HCT116 (cell line): ENCODE measurements at regions not wholly inside any gene's neighbourhood (a gene's known extent, or its start where the extent isn't known, plus 50 kb on each side); places are given as distances from the start of the nearest gene placed in this dataset.

Experiments
- ATAC-seq: fragments of 200-7000 bp; cut with Tn5 transposase; 2 replicates; pipeline ENCODE4 v1.9.1; 2020; ENCODE audit warnings: mild to moderate bottlenecking, moderate library complexity
- BruUV-seq: library from RNA; stranded (reverse); fragments of 400-500 nt; replicated peaks from 2 replicates; lab custom pipeline; 2021; lab: Mats Ljungman, UMichigan
- CTCF ChIA-PET: fragments of 300-600 bp; sonication (Branson Sonifier 250); formaldehyde crosslinking; loops from one replicate; lab custom pipeline; 2021; ENCODE audit warnings: antibody characterized with exemption; lab: Charles Lee
- POLR2A ChIA-PET: fragments of 300-600, 350-600 bp; sonication (Branson Sonifier 250); formaldehyde crosslinking; loops from one replicate; lab custom pipeline; 2021; ENCODE audit warnings: antibody characterized with exemption; lab: Charles Lee
- RAD21 ChIA-PET, 2 experiments: fragments of 300-600 bp; sonication (Branson Sonifier 250); formaldehyde crosslinking; loops; one replicate each; lab custom pipeline; 2023; ENCODE audit warnings: low total read pairs in 2 of 2; ENCODE audit not compliant: uncharacterized antibody in 2 of 2, unreplicated experiment in 2 of 2, low non-redundant PET in 1 of 2; lab: Charles Lee
- DNase-seq: peaks from one replicate; pipeline ENCODE4 v3.0.0-alpha.2; 2010; ENCODE audit warnings: low read depth, low spot score
- H2AFZ ChIP-seq: fragments of 200-600 bp; shearing (Covaris generic), sonication (generic); 2 replicates; pipeline ENCODE4 v1.6.1; 2017; ENCODE audit warnings: low read depth, mixed run types, mixed read lengths, antibody characterized with exemption, low read length; ENCODE audit not compliant: poor library complexity, severe bottlenecking
- H3K27ac ChIP-seq: 2 replicates; pipeline ENCODE4 v1.5.1; 2012; ENCODE audit warnings: low read depth, low read length
- H3K27me3 ChIP-seq: fragments of 200-600 bp; sonication (generic); 2 replicates; pipeline ENCODE4 v1.6.1; 2016; ENCODE audit warnings: mixed run types, low read length, mixed read lengths; ENCODE audit not compliant: insufficient read depth
- H3K36me3 ChIP-seq, 2 experiments: fragments of 200-500 bp in 1 of 2; fragments of 200-600 bp in 1 of 2; sonication (Bioruptor generic) in 1 of 2; sonication (generic) in 1 of 2; 2 replicates each; pipeline versions ENCODE4 v1.5.1 to v1.6.1; 2014 to 2016; ENCODE audit warnings: low read length in 2 of 2, inconsistent platforms in 1 of 2, mixed read lengths in 1 of 2, mixed run types in 1 of 2; ENCODE audit not compliant: insufficient read depth in 2 of 2, control insufficient read depth in 1 of 2
- H3K4me1 ChIP-seq, 2 experiments: fragments of 200-600 bp in 1 of 2; sonication (generic) in 1 of 2; 2 replicates each; pipeline versions ENCODE4 v1.5.1 to v1.6.1; 2012 to 2017; ENCODE audit warnings: low read length in 2 of 2, inconsistent platforms in 1 of 2, mild to moderate bottlenecking in 1 of 2, mixed read lengths in 1 of 2, mixed run types in 1 of 2, moderate library complexity in 1 of 2; ENCODE audit not compliant: insufficient read depth in 2 of 2, control insufficient read depth in 1 of 2
- H3K4me2 ChIP-seq: fragments of 200-600 bp; sonication (generic); 2 replicates; pipeline ENCODE4 v1.6.1; 2017; ENCODE audit warnings: mixed run types, low read length, mixed read lengths
- H3K4me3 ChIP-seq, 2 experiments: fragments of 200-600 bp in 1 of 2; sonication (generic) in 1 of 2; replicated peaks in 1 of 2; 2 replicates each; pipeline ENCODE4 v1.5.1; 2011 to 2016; ENCODE audit warnings: low read length in 2 of 2, control low read depth in 1 of 2, low read depth in 1 of 2, mild to moderate bottlenecking in 1 of 2, mixed read lengths in 1 of 2, mixed run types in 1 of 2
- H3K79me2 ChIP-seq: fragments of 200-600 bp; sonication (generic); 2 replicates; pipeline ENCODE4 v1.6.1; 2017; ENCODE audit warnings: mild to moderate bottlenecking, mixed run types, low read length, moderate library complexity, mixed read lengths; ENCODE audit not compliant: insufficient read depth
- H3K9ac ChIP-seq: fragments of 200-600 bp; sonication (generic); 2 replicates; pipeline ENCODE4 v1.6.1; 2016; ENCODE audit warnings: low read length, mixed read lengths
- H3K9me2 ChIP-seq: fragments of 200-600 bp; sonication (generic), shearing (Covaris generic); 2 replicates; pipeline ENCODE4 v1.6.1; 2017; ENCODE audit warnings: mixed run types, mild to moderate bottlenecking, moderate library complexity; ENCODE audit not compliant: insufficient read depth
- H3K9me3 ChIP-seq, 2 experiments: fragments of 200-500 bp in 1 of 2; fragments of 200-600 bp in 1 of 2; sonication (Bioruptor generic) in 1 of 2; sonication (generic) in 1 of 2; 2 replicates each; pipeline ENCODE4 v1.6.1; 2014 to 2017; ENCODE audit warnings: low read length in 2 of 2, mixed read lengths in 2 of 2, inconsistent platforms in 1 of 2, low read depth in 1 of 2, mild to moderate bottlenecking in 1 of 2, mixed run types in 1 of 2, moderate library complexity in 1 of 2; ENCODE audit not compliant: control insufficient read depth in 1 of 2, insufficient read depth in 1 of 2
- H4K20me1 ChIP-seq: fragments of 200-600 bp; sonication (generic), shearing (Covaris generic); 2 replicates; pipeline ENCODE4 v1.6.1; 2017; ENCODE audit warnings: mixed run types, mild to moderate bottlenecking, moderate library complexity; ENCODE audit not compliant: insufficient read depth
- CBX3 ChIP-seq: IDR thresholded peaks from 2 replicates; pipeline ENCODE4 v1.6.1; 2012; ENCODE audit warnings: low read depth
- CEBPB ChIP-seq: IDR thresholded peaks from 2 replicates; pipeline ENCODE4 v1.6.1; 2012; ENCODE audit warnings: low read depth
- EZH2 ChIP-seq: fragments of 200-600 bp; sonication (generic); IDR thresholded peaks from 2 replicates; pipeline ENCODE4 v1.6.1; 2017; ENCODE audit warnings: antibody characterized with exemption, mixed run types
- EZH2phosphoT487 ChIP-seq: fragments of 200-600 bp; IDR thresholded peaks from 2 replicates; pipeline ENCODE4 v1.6.1; 2018; ENCODE audit warnings: antibody characterized with exemption, borderline replicate concordance
- POLR2A ChIP-seq: IDR thresholded peaks from 2 replicates; pipeline ENCODE4 v1.7.0; 2011; ENCODE audit warnings: borderline replicate concordance; ENCODE audit not compliant: insufficient read depth, insufficient read length; ENCODE audit errors: extremely low read depth
- POLR2AphosphoS5 ChIP-seq: IDR thresholded peaks from 2 replicates; pipeline ENCODE4 v1.6.1; 2011; ENCODE audit warnings: mild to moderate bottlenecking, low read depth, low read length, moderate library complexity
- RAD21 ChIP-seq: IDR thresholded peaks from 2 replicates; pipeline ENCODE4 v1.6.1; 2012; ENCODE audit warnings: low read depth, mild to moderate bottlenecking
- SP1 ChIP-seq: IDR thresholded peaks from 2 replicates; pipeline ENCODE4 v1.6.1; 2012; ENCODE audit warnings: low read depth
- SRF ChIP-seq: IDR thresholded peaks from 2 replicates; pipeline ENCODE4 v1.6.1; 2012; ENCODE audit warnings: low read depth
- YY1 ChIP-seq: IDR thresholded peaks from 2 replicates; pipeline ENCODE4 v1.6.1; 2011; ENCODE audit warnings: low read length, low read depth, moderate library complexity, mild to moderate bottlenecking; ENCODE audit not compliant: insufficient replicate concordance; ENCODE audit errors: extremely low read depth
- ZFX ChIP-seq: fragments of 450-650 bp; IDR thresholded peaks from 2 replicates; pipeline ENCODE4 v1.6.1; 2017
- ZNF274 ChIP-seq: fragments of 200-500 bp; sonication (Bioruptor generic); IDR thresholded peaks from 2 replicates; pipeline ENCODE4 v1.6.1; 2014; ENCODE audit warnings: mild to moderate bottlenecking, low read depth, low read length, inconsistent platforms
- intact Hi-C: fragments of 100-400 bp; cut with micrococcal nuclease; formaldehyde crosslinking; loops from 2 replicates; pipeline ENCODE4 v1.10.0; 2022
- TF ChIP-seq, protein P1 (sequence below), 3 experiments: fragments of 200-600 bp in 1 of 3; sonication (generic) in 1 of 3; IDR thresholded peaks in 2 of 3; conservative IDR thresholded peaks in 1 of 3; 2 replicates each; pipeline ENCODE4 v1.5.1; 2012 to 2017; ENCODE audit warnings: low read depth in 2 of 3, low read length in 2 of 3, antibody characterized with exemption in 1 of 3, borderline replicate concordance in 1 of 3, control low read depth in 1 of 3, mild to moderate bottlenecking in 1 of 3, mixed read lengths in 1 of 3, mixed run types in 1 of 3, moderate library complexity in 1 of 3; ENCODE audit not compliant: insufficient read depth in 1 of 3
- TF ChIP-seq, protein P2 (sequence below): IDR thresholded peaks from 2 replicates; pipeline ENCODE4 v1.6.1; 2012
- TF ChIP-seq, protein P3 (sequence below): IDR thresholded peaks from 2 replicates; pipeline ENCODE4 v1.6.1; 2011; ENCODE audit warnings: mild to moderate bottlenecking, low read length, moderate library complexity; ENCODE audit not compliant: insufficient replicate concordance; ENCODE audit errors: extremely low read depth

DNA sequence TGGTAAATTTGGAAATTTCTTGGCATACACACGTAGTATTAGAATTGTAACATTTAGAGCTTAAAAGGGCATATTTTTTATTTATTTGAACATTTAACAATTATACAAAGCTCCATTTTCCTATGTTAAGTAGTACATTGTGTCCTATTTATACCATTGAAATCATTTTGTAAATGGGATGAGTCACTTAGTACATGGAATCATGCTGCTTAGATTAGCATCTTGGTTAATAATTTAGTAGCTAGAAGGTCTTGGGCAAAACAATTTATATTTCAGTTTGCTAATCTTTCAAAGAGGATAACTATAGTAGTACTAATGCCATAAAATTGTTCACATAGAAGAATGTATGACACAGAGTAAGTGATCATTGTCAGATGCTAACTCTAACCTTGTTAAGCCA is 450.1 kb upstream of the LUZP2 start:
- DNase-seq (no peak), ATAC-seq (no peak)
- H3K79me2 ChIP-seq, result no peaks in the 10 kb centered on the region
- TF ChIP-seq RAD21, result no peak
- TF ChIP-seq EZH2phosphoT487, result no peak
- no peak for TF ChIP-seq POLR2AphosphoS5
- TF ChIP-seq EZH2, result no peak
- TF ChIP-seq YY1, result no peak
- TF ChIP-seq, protein P1, sequence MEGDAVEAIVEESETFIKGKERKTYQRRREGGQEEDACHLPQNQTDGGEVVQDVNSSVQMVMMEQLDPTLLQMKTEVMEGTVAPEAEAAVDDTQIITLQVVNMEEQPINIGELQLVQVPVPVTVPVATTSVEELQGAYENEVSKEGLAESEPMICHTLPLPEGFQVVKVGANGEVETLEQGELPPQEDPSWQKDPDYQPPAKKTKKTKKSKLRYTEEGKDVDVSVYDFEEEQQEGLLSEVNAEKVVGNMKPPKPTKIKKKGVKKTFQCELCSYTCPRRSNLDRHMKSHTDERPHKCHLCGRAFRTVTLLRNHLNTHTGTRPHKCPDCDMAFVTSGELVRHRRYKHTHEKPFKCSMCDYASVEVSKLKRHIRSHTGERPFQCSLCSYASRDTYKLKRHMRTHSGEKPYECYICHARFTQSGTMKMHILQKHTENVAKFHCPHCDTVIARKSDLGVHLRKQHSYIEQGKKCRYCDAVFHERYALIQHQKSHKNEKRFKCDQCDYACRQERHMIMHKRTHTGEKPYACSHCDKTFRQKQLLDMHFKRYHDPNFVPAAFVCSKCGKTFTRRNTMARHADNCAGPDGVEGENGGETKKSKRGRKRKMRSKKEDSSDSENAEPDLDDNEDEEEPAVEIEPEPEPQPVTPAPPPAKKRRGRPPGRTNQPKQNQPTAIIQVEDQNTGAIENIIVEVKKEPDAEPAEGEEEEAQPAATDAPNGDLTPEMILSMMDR (IDR thresholded peaks at IDR 0.05 in 2 of 3, conservative IDR thresholded peaks at IDR 0.05 in 1 of 3; ENCODE audit: borderline replicate concordance in 1 of 3, insufficient read depth in 1 of 3, low read depth in 2 of 3, low read length in 2 of 3), result no peak
- TF ChIP-seq CBX3, result no peak
- no peak for TF ChIP-seq POLR2A
- TF ChIP-seq, protein P2, sequence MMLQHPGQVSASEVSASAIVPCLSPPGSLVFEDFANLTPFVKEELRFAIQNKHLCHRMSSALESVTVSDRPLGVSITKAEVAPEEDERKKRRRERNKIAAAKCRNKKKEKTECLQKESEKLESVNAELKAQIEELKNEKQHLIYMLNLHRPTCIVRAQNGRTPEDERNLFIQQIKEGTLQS, result no peak
- TF ChIP-seq CEBPB, result no peak
- TF ChIP-seq ZNF274, result no peak
- no peak for TF ChIP-seq SRF
- TF ChIP-seq ZFX, result no peak
- TF ChIP-seq SP1, result no peak
- TF ChIP-seq, protein P3, sequence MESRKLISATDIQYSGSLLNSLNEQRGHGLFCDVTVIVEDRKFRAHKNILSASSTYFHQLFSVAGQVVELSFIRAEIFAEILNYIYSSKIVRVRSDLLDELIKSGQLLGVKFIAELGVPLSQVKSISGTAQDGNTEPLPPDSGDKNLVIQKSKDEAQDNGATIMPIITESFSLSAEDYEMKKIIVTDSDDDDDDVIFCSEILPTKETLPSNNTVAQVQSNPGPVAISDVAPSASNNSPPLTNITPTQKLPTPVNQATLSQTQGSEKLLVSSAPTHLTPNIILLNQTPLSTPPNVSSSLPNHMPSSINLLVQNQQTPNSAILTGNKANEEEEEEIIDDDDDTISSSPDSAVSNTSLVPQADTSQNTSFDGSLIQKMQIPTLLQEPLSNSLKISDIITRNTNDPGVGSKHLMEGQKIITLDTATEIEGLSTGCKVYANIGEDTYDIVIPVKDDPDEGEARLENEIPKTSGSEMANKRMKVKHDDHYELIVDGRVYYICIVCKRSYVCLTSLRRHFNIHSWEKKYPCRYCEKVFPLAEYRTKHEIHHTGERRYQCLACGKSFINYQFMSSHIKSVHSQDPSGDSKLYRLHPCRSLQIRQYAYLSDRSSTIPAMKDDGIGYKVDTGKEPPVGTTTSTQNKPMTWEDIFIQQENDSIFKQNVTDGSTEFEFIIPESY, result no peak
- H3K27me3 ChIP-seq, result no peaks in the 10 kb centered on the region
- no peak overlapping the region for H3K27ac ChIP-seq
- no peak overlapping the region for H3K4me2 ChIP-seq
- no peaks in the 10 kb centered on the region for H3K36me3 ChIP-seq
- H4K20me1 ChIP-seq, result no peaks in the 10 kb centered on the region
- ChIA-PET RAD21 (no interaction called here), POLR2A (no interaction called here), CTCF (no interaction called here)
- no TSS peak for BruUV-seq
- intact Hi-C loops, result no loop called here
- no peak overlapping the region for H2AFZ ChIP-seq
- H3K9me2 ChIP-seq, result no peaks in the 10 kb centered on the region
- no peak overlapping the region for H3K9ac ChIP-seq
- H3K9me3 ChIP-seq, result peaks cover 4 to 18% of the 10 kb centered on the region in 2 experiments; a peak in 2 of 4 replicates
- H3K4me3 ChIP-seq, result no peak overlapping the region
- H3K4me1 ChIP-seq, result no peaks in the 10 kb centered on the region
